Thymus (tissue), 11 donors: ENCODE measurements at regions not wholly inside any gene's neighbourhood (a gene's known extent, or its start where the extent isn't known, plus 50 kb on each side); places are given as distances from the start of the nearest gene placed in this dataset.

Source experiments
- DNase-seq, 9 donors: peaks; one replicate each; pipeline ENCODE4 v3.0.0-alpha.2; 2013; ENCODE audit warnings: low spot score in 9 of 9, low read depth in 6 of 9, missing footprints in 1 of 9
- H3K27ac ChIP-seq, 2 donors: one replicate each; pipeline ENCODE4 v1.5.1; 2013; ENCODE audit warnings: control low read depth in 1 of 2, low read depth in 1 of 2, low read length in 1 of 2, mild to moderate bottlenecking in 1 of 2, moderate library complexity in 1 of 2
- H3K27me3 ChIP-seq, 2 donors: one replicate each; pipeline ENCODE4 v1.5.1; 2013; ENCODE audit warnings: low read length in 1 of 2; ENCODE audit not compliant: control insufficient read depth in 2 of 2, insufficient read depth in 1 of 2
- H3K36me3 ChIP-seq, 2 donors: one replicate each; pipeline ENCODE4 v1.5.1; 2013; ENCODE audit warnings: low read length in 1 of 2, mild to moderate bottlenecking in 1 of 2, moderate library complexity in 1 of 2; ENCODE audit not compliant: control insufficient read depth in 2 of 2, insufficient read depth in 2 of 2
- H3K4me1 ChIP-seq, 2 donors: one replicate each; pipeline ENCODE4 v1.5.1; 2013; ENCODE audit warnings: low read length in 2 of 2; ENCODE audit not compliant: control insufficient read depth in 2 of 2, insufficient read depth in 2 of 2
- H3K4me3 ChIP-seq, 2 donors: one replicate each; pipeline ENCODE4 v1.5.1; 2013; ENCODE audit warnings: low read length in 2 of 2, control low read depth in 1 of 2, mild to moderate bottlenecking in 1 of 2
- H3K9me3 ChIP-seq, 2 donors: one replicate each; pipeline ENCODE4 v1.5.1; 2013; ENCODE audit warnings: low read length in 1 of 2, mild to moderate bottlenecking in 1 of 2; ENCODE audit not compliant: control insufficient read depth in 2 of 2, insufficient read depth in 1 of 2
- WGBS: extraction: QIAGEN DNeasy Blood & Tissue Kit; methylation state at CpG from one replicate; pipeline ENCODE4 v1.1.7; 2013; 5-methylcytosine and 5-hydroxymethylcytosine counted together
- donor health status: healthy.

DNA sequence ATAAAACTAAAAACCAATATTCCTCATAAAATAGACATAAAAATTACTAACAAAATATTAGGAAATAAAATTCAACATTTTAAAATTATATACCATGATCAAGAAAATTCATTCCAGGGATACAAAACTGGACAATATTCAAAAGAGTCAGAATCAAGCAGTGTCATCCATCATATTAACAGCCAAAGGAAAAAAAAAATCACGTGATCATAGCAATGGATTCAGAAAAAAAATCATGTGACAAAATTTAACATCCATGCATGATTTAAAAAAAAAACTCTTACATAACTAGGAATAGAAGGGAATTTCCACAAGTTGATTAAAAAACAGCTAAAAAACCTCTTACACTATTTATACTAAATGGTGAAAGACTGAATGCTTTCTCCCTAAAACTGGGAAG, 95.3 kb upstream of the USP47 start:
- Histone ChIP-seq H3K27me3 (no peaks in the 10 kb centered on the region), H3K36me3 (no peaks in the 10 kb centered on the region), H3K4me3 (no peak overlapping the region), H3K9me3 (no peaks in the 10 kb centered on the region), H3K27ac (no peak overlapping the region), H3K4me1 (no peaks in the 10 kb centered on the region)
- DNase-seq, result no peak
- WGBS, result 91% methylated on average over 1 of the region's 1 CpG

DNA sequence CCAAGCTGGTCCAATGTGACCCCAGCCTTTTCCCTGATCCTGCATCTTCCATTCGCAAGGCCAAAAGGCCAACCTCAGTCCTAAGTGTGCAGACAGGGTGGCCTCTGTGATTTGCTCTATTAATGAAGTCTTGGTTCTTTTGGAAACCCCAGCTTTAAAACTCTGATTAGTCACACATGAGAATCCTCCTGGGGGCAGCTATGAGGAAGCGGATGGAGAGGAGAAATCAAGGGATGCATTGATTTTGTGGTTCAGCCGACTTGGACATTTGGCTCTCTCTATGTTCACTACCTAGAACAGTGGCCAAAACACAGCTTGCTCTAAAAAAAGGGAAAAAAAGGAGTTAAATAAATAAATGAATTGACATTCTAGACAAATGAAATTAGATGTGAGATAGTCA, 98.6 kb upstream of the USP47 start:
- H3K36me3 ChIP-seq, result no peaks in the 10 kb centered on the region
- WGBS, result 97% methylated on average over 3 of the region's 3 CpGs
- H3K4me1 ChIP-seq, result no peaks in the 10 kb centered on the region
- no peaks in the 10 kb centered on the region for H3K27me3 ChIP-seq
- H3K27ac ChIP-seq, result no peak overlapping the region
- DNase-seq, result no peak
- no peak overlapping the region for H3K4me3 ChIP-seq
- H3K9me3 ChIP-seq, result no peaks in the 10 kb centered on the region

DNA sequence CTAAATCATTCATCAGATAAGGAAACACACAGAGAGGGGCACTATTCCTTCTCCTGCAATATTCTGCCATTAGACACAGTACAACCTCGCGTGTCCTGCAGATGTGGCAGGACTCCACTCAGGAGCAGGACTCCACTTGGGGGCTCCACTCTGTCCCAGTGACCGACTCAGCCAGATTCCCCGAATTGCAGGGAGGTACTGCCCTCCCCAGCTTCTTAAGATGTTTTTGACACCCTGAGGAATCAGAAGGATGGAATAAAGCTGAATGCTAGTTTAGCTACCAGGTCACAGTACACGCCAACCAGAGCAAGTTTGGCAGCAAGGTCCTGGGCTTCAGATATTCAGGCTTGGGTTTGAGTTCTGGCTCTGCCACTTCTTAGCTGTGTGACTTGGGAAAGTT, 99.3 kb upstream of the USP47 start:
- WGBS, result 95% methylated on average over 5 of the region's 5 CpGs

DNA sequence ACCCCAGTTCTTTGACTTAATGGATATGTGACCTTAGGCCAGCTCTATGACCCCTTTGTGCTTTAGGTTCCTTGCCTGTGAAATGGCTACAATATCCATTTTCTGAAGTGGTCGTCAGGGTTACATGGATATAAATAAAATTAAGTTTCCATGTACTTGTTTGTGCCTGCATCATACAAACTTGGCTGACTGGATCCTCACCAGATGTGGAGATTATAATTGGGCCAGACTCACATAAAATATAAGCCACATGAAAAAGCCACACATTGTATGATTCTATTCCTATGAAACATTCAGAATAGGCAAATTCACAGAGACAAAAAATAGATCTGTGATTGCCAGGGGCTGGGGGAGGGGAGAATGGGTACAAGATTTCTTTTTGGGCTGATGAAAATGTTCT, 100.9 kb upstream of the USP47 start:
- no peak overlapping the region for H3K4me3 ChIP-seq
- H3K36me3 ChIP-seq, result no peaks in the 10 kb centered on the region
- no peak overlapping the region for H3K27ac ChIP-seq
- 48% methylated on average over 1 of the region's 1 CpG for WGBS
- no peaks in the 10 kb centered on the region for H3K27me3 ChIP-seq
- no peak for DNase-seq
- no peaks in the 10 kb centered on the region for H3K9me3 ChIP-seq
- no peaks in the 10 kb centered on the region for H3K4me1 ChIP-seq

More for the DNA sequence above, 99.3 kb upstream of the USP47 start:
- Histone ChIP-seq H3K9me3 (no peaks in the 10 kb centered on the region), H3K27me3 (no peaks in the 10 kb centered on the region), H3K4me3 (no peak overlapping the region), H3K36me3 (no peaks in the 10 kb centered on the region), H3K4me1 (no peaks in the 10 kb centered on the region), H3K27ac (no peak overlapping the region)
- no peak for DNase-seq

DNA sequence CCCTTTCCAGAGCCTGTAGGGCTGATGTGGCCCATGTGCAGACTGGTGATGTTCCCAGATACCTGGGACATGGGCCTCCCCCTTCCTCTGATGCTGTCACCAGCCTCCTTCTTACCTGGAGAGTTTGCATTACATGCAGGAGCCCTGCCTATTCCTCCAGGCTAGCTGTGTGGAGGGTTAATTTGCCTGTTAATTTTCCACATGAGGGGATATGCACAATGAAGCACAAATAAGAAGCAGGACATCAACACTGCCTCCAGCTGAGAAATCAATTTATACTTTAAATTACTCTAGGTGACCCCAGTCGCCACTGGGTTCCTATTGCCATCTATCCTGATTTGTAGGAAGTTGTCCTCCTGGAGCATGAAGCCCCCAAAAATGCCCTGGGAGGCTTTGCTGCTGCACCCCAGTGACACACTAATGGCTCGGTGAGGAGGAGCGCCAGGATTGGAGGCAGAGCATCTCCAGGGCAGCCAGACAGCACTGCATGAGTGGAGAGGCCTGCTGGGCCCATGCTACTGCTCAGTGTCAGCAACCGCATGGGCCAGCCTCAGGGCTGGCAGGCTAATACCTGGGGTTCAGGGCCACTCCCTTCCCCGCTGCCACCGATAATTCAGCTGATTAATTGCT, 101.6 kb upstream of the USP47 start:
- no peaks in the 10 kb centered on the region for H3K27me3 ChIP-seq
- no peak for DNase-seq

DNA sequence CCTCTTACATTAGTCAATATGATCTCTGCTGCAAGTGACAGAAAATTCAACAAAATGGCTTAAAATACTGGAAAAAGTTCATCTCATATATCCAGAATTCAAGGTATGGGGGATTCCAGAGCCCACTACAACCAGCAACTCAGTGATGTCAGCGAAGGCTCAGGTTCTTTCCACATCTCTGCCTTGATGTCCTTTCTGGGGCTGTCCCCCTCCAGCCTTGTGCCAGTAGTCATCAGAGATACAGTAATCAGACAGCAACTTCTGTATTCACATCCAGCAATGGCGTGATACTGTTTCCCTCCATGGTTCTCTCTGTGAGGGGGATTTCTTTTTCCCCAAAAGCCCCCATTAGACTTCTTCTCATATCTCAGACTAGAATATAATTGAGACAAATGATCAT, 103.4 kb upstream of the USP47 start:
- Histone ChIP-seq H3K9me3 (no peaks in the 10 kb centered on the region), H3K4me1 (no peaks in the 10 kb centered on the region), H3K4me3 (no peak overlapping the region), H3K27me3 (no peaks in the 10 kb centered on the region), H3K36me3 (no peaks in the 10 kb centered on the region), H3K27ac (no peak overlapping the region)
- DNase-seq, result no peak
- 93% methylated on average over 2 of the region's 2 CpGs for WGBS

More for the DNA sequence above, 101.6 kb upstream of the USP47 start:
- no peak overlapping the region for H3K4me3 ChIP-seq
- 87% methylated on average over 6 of the region's 6 CpGs for WGBS
- no peaks in the 10 kb centered on the region for H3K4me1 ChIP-seq
- H3K9me3 ChIP-seq, result no peaks in the 10 kb centered on the region
- no peaks in the 10 kb centered on the region for H3K36me3 ChIP-seq
- no peak overlapping the region for H3K27ac ChIP-seq

DNA sequence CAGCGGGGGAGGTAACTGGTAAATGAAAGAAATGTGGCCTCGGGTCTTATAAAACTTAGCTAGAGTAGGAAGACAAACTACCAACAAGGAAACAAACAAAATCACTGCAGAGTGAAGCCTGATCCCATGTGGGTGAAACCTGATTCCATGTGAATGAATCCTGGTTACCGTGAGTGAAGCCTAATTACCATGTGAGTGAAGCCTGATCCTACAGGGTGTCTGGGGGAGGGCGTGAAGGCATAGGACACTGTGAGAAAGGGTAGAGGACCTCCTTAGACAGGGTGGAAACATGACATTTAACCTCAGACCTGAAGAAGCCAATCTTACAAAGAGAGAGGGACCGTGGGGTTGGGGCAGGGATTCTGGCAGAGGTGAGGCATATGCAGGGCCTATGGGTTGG, 106.2 kb upstream of the USP47 start:
- Histone ChIP-seq H3K27me3 (no peaks in the 10 kb centered on the region), H3K4me3 (no peak overlapping the region), H3K9me3 (no peaks in the 10 kb centered on the region), H3K27ac (no peak overlapping the region), H3K4me1 (no peaks in the 10 kb centered on the region), H3K36me3 (no peaks in the 10 kb centered on the region)
- DNase-seq, result no peak
- WGBS, result 90% methylated on average over 5 of the region's 5 CpGs

DNA sequence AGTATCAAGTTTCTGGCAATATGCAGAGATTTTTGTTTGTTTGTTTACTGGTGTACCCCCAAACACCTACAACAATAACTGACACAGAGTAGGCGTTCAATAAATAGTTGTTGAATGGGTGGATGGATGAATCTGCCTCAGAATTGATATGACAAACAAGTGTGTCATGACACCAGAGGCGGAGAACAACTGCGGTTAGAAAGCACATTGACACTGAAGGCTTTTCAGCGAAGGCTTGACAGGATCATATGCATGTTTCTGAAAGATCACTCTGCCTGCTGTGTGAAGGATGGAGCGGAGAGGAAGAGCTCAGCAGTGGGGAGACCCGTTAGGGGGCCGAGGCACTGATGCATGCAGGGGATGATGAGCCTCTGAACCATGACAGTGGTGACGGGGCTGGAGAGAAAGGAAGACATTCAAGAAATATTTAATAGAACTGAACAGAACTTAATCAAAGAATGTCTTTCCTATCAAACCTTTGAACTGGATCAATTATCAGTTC, 108.5 kb upstream of the USP47 start:
- DNase-seq, result no peak

DNA sequence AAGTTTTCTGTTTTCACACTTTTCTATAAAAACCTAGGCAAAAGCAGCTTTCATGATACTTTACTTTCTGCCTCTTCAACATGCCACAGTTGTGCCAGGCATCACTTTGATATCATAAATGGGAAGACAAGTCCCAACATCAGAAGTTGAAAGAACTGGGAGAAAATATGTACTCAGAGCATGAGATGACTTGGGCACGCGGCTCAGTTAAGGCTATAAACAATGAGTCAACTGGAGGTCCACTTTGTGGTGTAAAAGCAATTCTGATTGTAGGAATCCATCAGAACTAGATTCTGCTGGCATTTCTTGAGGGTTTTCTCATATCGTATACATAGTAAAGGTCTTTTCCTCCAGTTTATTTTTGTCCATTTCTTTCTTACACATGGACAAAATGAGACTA, 109.7 kb upstream of the USP47 start:
- Histone ChIP-seq H3K27ac (no peak overlapping the region), H3K4me1 (no peaks in the 10 kb centered on the region), H3K9me3 (no peaks in the 10 kb centered on the region), H3K36me3 (no peaks in the 10 kb centered on the region), H3K27me3 (no peaks in the 10 kb centered on the region), H3K4me3 (no peak overlapping the region)
- 96% methylated on average over 3 of the region's 3 CpGs for WGBS
- DNase-seq, result no peak

More for the DNA sequence above, 108.5 kb upstream of the USP47 start:
- no peaks in the 10 kb centered on the region for H3K36me3 ChIP-seq
- H3K9me3 ChIP-seq, result no peaks in the 10 kb centered on the region
- no peak overlapping the region for H3K27ac ChIP-seq
- no peaks in the 10 kb centered on the region for H3K4me1 ChIP-seq
- no peak overlapping the region for H3K4me3 ChIP-seq
- H3K27me3 ChIP-seq, result no peaks in the 10 kb centered on the region
- 93% methylated on average over 8 of the region's 8 CpGs for WGBS
